ENCODE measurements at regions not wholly inside any gene's neighbourhood (a gene's known extent, or its start where the extent isn't known, plus 50 kb on each side); places are given as distances from the start of the nearest gene placed in this dataset.

DNA sequence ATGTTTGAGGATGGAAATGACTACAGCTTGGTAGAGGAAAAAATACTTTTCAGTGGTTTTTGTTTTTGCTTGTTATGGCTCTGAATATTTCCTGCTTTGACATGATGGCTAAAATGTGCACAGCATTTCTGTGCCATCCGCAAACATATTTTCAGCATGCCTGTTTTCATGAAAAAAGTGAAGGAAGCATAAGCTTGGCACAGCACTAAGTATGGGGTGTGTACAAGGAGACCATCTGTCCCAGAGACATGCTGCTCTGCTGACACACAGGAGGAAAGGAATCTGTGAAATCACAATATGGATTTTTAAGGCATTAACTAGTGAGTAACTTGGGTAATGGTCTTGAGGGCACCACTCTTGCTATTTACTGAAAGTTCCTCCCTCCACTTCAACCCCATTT is 595.5 kb downstream of the RWDD3 start (continued):
- TF ChIP-seq ZNF114 (tag by site-specific recombination; IDR thresholded peaks at IDR 0.05) = no peak
- TF ChIP-seq, protein P1, sequence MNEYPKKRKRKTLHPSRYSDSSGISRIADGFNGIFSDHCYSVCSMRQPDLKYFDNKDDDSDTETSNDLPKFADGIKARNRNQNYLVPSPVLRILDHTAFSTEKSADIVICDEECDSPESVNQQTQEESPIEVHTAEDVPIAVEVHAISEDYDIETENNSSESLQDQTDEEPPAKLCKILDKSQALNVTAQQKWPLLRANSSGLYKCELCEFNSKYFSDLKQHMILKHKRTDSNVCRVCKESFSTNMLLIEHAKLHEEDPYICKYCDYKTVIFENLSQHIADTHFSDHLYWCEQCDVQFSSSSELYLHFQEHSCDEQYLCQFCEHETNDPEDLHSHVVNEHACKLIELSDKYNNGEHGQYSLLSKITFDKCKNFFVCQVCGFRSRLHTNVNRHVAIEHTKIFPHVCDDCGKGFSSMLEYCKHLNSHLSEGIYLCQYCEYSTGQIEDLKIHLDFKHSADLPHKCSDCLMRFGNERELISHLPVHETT (tag by site-specific recombination; IDR thresholded peaks at IDR 0.05) = no peak
- TF ChIP-seq, protein P2, sequence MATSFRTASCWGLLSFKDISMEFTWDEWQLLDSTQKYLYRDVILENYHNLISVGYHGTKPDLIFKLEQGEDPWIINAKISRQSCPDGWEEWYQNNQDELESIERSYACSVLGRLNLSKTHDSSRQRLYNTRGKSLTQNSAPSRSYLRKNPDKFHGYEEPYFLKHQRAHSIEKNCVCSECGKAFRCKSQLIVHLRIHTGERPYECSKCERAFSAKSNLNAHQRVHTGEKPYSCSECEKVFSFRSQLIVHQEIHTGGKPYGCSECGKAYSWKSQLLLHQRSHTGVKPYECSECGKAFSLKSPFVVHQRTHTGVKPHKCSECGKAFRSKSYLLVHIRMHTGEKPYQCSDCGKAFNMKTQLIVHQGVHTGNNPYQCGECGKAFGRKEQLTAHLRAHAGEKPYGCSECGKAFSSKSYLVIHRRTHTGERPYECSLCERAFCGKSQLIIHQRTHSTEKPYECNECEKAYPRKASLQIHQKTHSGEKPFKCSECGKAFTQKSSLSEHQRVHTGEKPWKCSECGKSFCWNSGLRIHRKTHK (tag by site-specific recombination; IDR thresholded peaks at IDR 0.05) = no peak
- no peak for TF ChIP-seq HOXA7 (CRISPR knock-in tag; IDR thresholded peaks at IDR 0.05; ENCODE audit: borderline replicate concordance)
- no peak for TF ChIP-seq ZNF138 (tag by site-specific recombination; IDR thresholded peaks at IDR 0.05; ENCODE audit: borderline replicate concordance)

DNA sequence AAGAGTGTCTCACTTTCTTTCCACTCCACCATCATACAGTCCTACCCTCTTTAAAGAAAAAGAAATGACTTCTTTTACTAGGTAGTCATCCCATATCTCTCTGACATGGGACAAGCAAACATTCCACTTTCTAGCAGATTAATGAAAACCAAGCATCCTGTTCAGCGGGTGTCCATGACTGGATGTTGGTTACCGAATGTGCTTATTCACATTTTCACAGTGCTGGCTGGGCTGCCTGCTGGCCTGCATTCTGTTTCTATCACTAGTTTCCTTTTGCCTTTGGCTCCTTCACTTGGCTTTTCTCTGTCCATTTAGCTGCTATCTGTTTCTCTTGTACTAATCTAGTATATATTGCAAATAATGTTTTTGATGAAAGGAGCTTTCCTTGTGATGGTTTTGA is 598.4 kb downstream of the RWDD3 start:
- no peak overlapping the region for H3K27ac ChIP-seq (ENCODE audit: extremely low read depth, low read depth, low read length)
- H3K9me3 ChIP-seq (ENCODE audit: control insufficient read depth, insufficient read depth, low read depth, low read length) = no peaks in the 10 kb centered on the region
- no peak for TF ChIP-seq ZNF837 (tag by site-specific recombination; IDR thresholded peaks at IDR 0.05)
- TF ChIP-seq ZNF155 (tag by site-specific recombination; IDR thresholded peaks at IDR 0.05) = no peak
- TF ChIP-seq ZNF785 (tag by site-specific recombination; IDR thresholded peaks at IDR 0.05) = no peak
- no peak for TF ChIP-seq GLI4 (tag by site-specific recombination; IDR thresholded peaks at IDR 0.05)
- TF ChIP-seq GLIS1 (tag by site-specific recombination; IDR thresholded peaks at IDR 0.05) = no peak
- no peak for TF ChIP-seq MYNN (tag by site-specific recombination; IDR thresholded peaks at IDR 0.05; ENCODE audit: borderline replicate concordance)
- TF ChIP-seq, protein P3, sequence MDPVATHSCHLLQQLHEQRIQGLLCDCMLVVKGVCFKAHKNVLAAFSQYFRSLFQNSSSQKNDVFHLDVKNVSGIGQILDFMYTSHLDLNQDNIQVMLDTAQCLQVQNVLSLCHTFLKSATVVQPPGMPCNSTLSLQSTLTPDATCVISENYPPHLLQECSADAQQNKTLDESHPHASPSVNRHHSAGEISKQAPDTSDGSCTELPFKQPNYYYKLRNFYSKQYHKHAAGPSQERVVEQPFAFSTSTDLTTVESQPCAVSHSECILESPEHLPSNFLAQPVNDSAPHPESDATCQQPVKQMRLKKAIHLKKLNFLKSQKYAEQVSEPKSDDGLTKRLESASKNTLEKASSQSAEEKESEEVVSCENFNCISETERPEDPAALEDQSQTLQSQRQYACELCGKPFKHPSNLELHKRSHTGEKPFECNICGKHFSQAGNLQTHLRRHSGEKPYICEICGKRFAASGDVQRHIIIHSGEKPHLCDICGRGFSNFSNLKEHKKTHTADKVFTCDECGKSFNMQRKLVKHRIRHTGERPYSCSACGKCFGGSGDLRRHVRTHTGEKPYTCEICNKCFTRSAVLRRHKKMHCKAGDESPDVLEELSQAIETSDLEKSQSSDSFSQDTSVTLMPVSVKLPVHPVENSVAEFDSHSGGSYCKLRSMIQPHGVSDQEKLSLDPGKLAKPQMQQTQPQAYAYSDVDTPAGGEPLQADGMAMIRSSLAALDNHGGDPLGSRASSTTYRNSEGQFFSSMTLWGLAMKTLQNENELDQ (tag by site-specific recombination; IDR thresholded peaks at IDR 0.05; ENCODE audit: low read depth) = no peak
- no peak for TF ChIP-seq ZNF146 (tag by site-specific recombination; IDR thresholded peaks at IDR 0.05)
- TF ChIP-seq, protein P4, sequence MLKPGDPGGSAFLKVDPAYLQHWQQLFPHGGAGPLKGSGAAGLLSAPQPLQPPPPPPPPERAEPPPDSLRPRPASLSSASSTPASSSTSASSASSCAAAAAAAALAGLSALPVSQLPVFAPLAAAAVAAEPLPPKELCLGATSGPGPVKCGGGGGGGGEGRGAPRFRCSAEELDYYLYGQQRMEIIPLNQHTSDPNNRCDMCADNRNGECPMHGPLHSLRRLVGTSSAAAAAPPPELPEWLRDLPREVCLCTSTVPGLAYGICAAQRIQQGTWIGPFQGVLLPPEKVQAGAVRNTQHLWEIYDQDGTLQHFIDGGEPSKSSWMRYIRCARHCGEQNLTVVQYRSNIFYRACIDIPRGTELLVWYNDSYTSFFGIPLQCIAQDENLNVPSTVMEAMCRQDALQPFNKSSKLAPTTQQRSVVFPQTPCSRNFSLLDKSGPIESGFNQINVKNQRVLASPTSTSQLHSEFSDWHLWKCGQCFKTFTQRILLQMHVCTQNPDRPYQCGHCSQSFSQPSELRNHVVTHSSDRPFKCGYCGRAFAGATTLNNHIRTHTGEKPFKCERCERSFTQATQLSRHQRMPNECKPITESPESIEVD (tag by site-specific recombination; IDR thresholded peaks at IDR 0.05) = no peak
- no peak for TF ChIP-seq ZNF521 (tag by site-specific recombination; IDR thresholded peaks at IDR 0.05)
- TF ChIP-seq ZNF747 (tag by site-specific recombination; IDR thresholded peaks at IDR 0.05) = no peak
- TF ChIP-seq ZNF391 (tag by site-specific recombination; IDR thresholded peaks at IDR 0.05; ENCODE audit: borderline replicate concordance, low read depth) = no peak
- TF ChIP-seq ZNF221 (tag by site-specific recombination; IDR thresholded peaks at IDR 0.05; ENCODE audit: borderline replicate concordance) = no peak
- TF ChIP-seq ZNF664 (tag by site-specific recombination; IDR thresholded peaks at IDR 0.05) = no peak
- no peak for TF ChIP-seq BCL11A (tag by site-specific recombination; IDR thresholded peaks at IDR 0.05; ENCODE audit: low read depth)
- TF ChIP-seq SP7 (tag by site-specific recombination; IDR thresholded peaks at IDR 0.05) = no peak
- no peak for TF ChIP-seq ZEB2 (tag by site-specific recombination; IDR thresholded peaks at IDR 0.05)
- no peak overlapping the region for H3K4me3 ChIP-seq (ENCODE audit: low read depth, low read length)
- no peaks in the 10 kb centered on the region for H3K36me3 ChIP-seq (ENCODE audit: control insufficient read depth in 2 of 2, insufficient read depth in 1 of 2, low read length in 2 of 2)
- POLR2A ChIA-PET = no interaction called here
- CTCF ChIA-PET = no interaction called here
- no peaks in the 10 kb centered on the region for H3K4me1 ChIP-seq (ENCODE audit: control insufficient read depth, insufficient read depth, low read length)

All from HEK293 (cell line).